ENCODE measurements at regions not wholly inside any gene's neighbourhood (a gene's known extent, or its start where the extent isn't known, plus 50 kb on each side); places are given as distances from the start of the nearest gene placed in this dataset.

DNA sequence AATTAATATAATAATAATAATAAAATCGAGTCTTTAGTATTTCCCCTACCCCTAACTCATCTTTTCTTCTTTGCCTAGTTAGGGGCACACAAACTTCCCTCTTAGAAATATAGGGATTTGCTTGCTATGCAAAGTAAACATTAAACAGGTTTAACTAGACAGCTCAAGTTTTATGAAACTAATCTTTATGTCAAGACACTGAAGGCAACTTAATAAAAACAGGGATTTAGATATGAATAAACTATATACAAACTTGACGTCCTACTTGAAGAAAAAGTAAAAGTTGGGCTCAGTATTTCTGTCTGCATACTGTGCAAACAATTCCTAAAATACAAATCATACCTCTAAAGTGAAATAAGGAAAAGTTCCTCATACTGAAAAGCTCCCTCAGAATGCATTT is 52.1 kb upstream of the CAV2 start:
- Histone ChIP-seq H3K27ac (replicated peaks) (no peak overlapping the region), H3K4me3 (replicated peaks; ENCODE audit: insufficient read depth, low read length) (no peak overlapping the region), H3K27me3 (ENCODE audit: insufficient read depth, poor library complexity, severe bottlenecking) (no peaks in the 10 kb centered on the region)
- no peak for DNase-seq (ENCODE audit: low read depth in 1 of 2, low spot score in 1 of 2)
- TF ChIP-seq, protein P1, sequence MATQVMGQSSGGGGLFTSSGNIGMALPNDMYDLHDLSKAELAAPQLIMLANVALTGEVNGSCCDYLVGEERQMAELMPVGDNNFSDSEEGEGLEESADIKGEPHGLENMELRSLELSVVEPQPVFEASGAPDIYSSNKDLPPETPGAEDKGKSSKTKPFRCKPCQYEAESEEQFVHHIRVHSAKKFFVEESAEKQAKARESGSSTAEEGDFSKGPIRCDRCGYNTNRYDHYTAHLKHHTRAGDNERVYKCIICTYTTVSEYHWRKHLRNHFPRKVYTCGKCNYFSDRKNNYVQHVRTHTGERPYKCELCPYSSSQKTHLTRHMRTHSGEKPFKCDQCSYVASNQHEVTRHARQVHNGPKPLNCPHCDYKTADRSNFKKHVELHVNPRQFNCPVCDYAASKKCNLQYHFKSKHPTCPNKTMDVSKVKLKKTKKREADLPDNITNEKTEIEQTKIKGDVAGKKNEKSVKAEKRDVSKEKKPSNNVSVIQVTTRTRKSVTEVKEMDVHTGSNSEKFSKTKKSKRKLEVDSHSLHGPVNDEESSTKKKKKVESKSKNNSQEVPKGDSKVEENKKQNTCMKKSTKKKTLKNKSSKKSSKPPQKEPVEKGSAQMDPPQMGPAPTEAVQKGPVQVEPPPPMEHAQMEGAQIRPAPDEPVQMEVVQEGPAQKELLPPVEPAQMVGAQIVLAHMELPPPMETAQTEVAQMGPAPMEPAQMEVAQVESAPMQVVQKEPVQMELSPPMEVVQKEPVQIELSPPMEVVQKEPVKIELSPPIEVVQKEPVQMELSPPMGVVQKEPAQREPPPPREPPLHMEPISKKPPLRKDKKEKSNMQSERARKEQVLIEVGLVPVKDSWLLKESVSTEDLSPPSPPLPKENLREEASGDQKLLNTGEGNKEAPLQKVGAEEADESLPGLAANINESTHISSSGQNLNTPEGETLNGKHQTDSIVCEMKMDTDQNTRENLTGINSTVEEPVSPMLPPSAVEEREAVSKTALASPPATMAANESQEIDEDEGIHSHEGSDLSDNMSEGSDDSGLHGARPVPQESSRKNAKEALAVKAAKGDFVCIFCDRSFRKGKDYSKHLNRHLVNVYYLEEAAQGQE (IDR thresholded peaks at IDR 0.05; ENCODE audit: insufficient replicate concordance, low read depth) = no peak

DNA sequence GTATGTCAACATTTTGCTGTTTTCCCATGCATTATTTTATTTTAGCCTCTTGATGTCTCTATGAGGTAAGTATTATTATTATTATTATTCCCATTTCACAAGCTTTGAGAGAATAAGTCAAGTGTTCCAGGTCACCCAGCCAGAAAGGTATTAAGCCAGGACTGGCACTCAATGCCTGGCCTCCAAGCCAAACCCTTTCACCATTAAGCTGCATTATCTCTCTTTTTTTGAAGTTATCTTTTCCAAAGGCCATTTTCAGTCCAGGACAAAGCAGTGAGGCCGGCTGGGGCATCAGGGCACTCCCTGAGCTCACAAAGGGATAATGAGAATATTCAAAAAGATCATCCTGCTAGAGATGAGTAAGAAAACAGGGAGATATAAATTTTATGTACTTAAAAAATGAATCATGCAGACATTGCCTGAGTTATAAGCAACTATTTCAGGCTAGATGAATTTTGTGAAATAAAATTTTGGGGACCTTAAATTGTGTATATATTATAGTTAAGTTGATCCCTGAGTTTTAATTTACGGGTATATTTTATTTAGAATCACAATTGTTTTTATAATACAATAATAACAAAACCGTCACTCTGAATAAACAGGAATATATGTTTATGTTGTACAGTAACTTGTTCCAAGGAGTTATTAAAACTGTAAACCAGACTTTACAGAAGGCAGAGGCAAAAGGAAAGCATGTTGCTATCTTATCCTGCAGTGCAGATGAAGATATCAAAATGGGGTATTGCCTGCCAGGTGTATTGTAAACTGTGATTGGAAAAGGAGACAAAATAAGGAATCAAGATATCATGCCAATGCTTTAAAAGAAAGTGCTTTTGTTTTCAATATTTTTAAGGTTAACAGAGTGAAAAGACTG is 51.3 kb upstream of the CAV2 start:
- no peak for DNase-seq (ENCODE audit: low read depth in 1 of 2, low spot score in 1 of 2)
- TF ChIP-seq, protein P2, sequence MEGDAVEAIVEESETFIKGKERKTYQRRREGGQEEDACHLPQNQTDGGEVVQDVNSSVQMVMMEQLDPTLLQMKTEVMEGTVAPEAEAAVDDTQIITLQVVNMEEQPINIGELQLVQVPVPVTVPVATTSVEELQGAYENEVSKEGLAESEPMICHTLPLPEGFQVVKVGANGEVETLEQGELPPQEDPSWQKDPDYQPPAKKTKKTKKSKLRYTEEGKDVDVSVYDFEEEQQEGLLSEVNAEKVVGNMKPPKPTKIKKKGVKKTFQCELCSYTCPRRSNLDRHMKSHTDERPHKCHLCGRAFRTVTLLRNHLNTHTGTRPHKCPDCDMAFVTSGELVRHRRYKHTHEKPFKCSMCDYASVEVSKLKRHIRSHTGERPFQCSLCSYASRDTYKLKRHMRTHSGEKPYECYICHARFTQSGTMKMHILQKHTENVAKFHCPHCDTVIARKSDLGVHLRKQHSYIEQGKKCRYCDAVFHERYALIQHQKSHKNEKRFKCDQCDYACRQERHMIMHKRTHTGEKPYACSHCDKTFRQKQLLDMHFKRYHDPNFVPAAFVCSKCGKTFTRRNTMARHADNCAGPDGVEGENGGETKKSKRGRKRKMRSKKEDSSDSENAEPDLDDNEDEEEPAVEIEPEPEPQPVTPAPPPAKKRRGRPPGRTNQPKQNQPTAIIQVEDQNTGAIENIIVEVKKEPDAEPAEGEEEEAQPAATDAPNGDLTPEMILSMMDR (IDR thresholded peaks at IDR 0.05; ENCODE audit: insufficient read depth, low read length) = no peak
- TF ChIP-seq SPI1 (IDR thresholded peaks at IDR 0.05; ENCODE audit: borderline replicate concordance, low read depth) = no peak
- TF ChIP-seq, protein P1 (IDR thresholded peaks at IDR 0.05; ENCODE audit: insufficient replicate concordance, low read depth) = no peak
- no peak for TF ChIP-seq POLR2AphosphoS5 (IDR thresholded peaks at IDR 0.05; ENCODE audit: low read depth)
- no peak for TF ChIP-seq GABPA (IDR thresholded peaks at IDR 0.05; ENCODE audit: low read depth)
- no peak overlapping the region for H3K4me3 ChIP-seq (replicated peaks; ENCODE audit: insufficient read depth, low read length)
- no peak overlapping the region for H3K27ac ChIP-seq (replicated peaks)
- no peaks in the 10 kb centered on the region for H3K27me3 ChIP-seq (ENCODE audit: insufficient read depth, poor library complexity, severe bottlenecking)

DNA sequence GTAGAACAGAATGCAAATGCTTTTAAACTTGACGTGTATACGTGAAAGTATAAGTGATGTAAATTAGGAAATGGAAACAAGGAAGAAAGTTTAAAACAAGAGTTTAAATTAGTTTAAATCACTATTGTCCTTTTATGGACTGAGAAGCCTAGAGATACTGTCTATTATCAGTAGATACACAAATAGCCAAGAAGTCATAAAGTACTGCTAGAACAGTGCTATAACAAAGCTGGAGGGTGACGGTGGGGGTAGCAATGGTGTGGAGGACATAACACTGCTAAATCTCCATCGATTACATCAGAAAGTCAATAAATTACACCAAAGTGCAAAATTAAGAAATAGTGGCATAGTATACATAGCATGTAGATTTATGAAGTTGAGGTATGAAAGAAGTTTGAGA is 50.1 kb upstream of the CAV2 start:
- TF ChIP-seq POLR2AphosphoS5 (IDR thresholded peaks at IDR 0.05; ENCODE audit: low read depth) (no peak), SPI1 (IDR thresholded peaks at IDR 0.05; ENCODE audit: borderline replicate concordance, low read depth) (no peak), GABPA (IDR thresholded peaks at IDR 0.05; ENCODE audit: low read depth) (no peak)
- TF ChIP-seq, protein P2 (IDR thresholded peaks at IDR 0.05; ENCODE audit: insufficient read depth, low read length) = no peak
- TF ChIP-seq, protein P1 (IDR thresholded peaks at IDR 0.05; ENCODE audit: insufficient replicate concordance, low read depth) = no peak
- Histone ChIP-seq H3K4me3 (replicated peaks; ENCODE audit: insufficient read depth, low read length) (no peak overlapping the region), H3K27me3 (ENCODE audit: insufficient read depth, poor library complexity, severe bottlenecking) (no peaks in the 10 kb centered on the region), H3K27ac (replicated peaks) (no peak overlapping the region)
- DNase-seq (ENCODE audit: low read depth in 1 of 2, low spot score in 1 of 2) = no peak

All from HL-60 (cell line).